Fibroblast of villous mesenchyme (primary cell): ENCODE measurements at regions not wholly inside any gene's neighbourhood (a gene's known extent, or its start where the extent isn't known, plus 50 kb on each side); places are given as distances from the start of the nearest gene placed in this dataset.
A peak's percentile ranks its signal among the peaks of the same experiment; 100 is the strongest.

Source experiments
- DNase-seq: peaks from one replicate; pipeline ENCODE4 v3.0.0-alpha.2; 2010; ENCODE audit warnings: low read depth
- H3K4me3 ChIP-seq: 2 replicates; pipeline ENCODE4 v1.5.1; 2011; ENCODE audit warnings: low read depth, mild to moderate bottlenecking, low read length
- TF ChIP-seq, protein P1 (sequence below): IDR thresholded peaks from 2 replicates; pipeline ENCODE4 v1.5.1; 2012; ENCODE audit warnings: low read depth, mild to moderate bottlenecking, low read length; ENCODE audit not compliant: insufficient read depth

DNA sequence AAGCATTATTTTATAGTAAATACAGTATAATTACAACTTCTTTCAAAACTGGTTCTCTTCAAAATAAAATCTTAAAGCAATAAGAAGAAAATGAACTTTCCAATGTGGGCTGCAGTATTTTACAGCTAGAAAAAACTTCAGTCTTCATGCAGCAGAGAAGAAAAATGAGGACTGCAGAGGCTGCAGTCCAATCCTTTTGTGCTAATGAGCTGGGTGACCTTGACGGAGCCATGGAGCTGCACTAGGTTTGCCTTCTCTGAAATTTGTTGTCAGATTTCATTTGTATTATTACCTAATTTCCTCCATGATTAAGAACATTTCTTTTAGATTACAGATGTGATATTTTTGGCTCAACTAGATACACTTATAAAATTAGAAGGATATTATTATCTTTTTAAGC is 245.2 kb upstream of the ADAMTS3 start:
- no peak for DNase-seq
- TF ChIP-seq, protein P1, sequence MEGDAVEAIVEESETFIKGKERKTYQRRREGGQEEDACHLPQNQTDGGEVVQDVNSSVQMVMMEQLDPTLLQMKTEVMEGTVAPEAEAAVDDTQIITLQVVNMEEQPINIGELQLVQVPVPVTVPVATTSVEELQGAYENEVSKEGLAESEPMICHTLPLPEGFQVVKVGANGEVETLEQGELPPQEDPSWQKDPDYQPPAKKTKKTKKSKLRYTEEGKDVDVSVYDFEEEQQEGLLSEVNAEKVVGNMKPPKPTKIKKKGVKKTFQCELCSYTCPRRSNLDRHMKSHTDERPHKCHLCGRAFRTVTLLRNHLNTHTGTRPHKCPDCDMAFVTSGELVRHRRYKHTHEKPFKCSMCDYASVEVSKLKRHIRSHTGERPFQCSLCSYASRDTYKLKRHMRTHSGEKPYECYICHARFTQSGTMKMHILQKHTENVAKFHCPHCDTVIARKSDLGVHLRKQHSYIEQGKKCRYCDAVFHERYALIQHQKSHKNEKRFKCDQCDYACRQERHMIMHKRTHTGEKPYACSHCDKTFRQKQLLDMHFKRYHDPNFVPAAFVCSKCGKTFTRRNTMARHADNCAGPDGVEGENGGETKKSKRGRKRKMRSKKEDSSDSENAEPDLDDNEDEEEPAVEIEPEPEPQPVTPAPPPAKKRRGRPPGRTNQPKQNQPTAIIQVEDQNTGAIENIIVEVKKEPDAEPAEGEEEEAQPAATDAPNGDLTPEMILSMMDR = no peak
- H3K4me3 ChIP-seq = no peak overlapping the region

- TF ChIP-seq, protein P1 = no peak
- H3K4me3 ChIP-seq = no peak overlapping the region
- DNase-seq = peak; percentile 28
Observed at GRCh38 chr4:72809208-72809607, 240.2 kb upstream of the ADAMTS3 start.

DNA sequence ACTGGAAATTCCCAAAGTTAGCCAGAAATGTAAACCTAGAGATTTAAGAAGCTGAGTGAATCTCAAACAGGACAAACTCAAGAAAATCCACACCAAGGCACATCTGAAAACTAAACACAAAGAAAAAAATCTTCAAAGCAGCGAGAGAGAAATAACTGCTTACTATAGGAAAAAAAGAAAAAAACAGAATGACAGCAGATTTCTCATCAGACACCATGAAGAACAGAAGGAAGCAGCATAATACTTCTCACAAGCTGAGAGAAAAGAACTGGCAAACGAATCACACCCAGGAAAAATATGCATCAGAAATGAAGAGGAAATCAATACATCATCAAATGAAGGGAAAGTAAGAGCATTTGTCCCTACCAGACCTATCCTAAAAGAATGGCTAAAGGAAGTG is 236.3 kb upstream of the ADAMTS3 start:
- no peak for DNase-seq
- no peak overlapping the region for H3K4me3 ChIP-seq
- TF ChIP-seq, protein P1 = no peak

DNA sequence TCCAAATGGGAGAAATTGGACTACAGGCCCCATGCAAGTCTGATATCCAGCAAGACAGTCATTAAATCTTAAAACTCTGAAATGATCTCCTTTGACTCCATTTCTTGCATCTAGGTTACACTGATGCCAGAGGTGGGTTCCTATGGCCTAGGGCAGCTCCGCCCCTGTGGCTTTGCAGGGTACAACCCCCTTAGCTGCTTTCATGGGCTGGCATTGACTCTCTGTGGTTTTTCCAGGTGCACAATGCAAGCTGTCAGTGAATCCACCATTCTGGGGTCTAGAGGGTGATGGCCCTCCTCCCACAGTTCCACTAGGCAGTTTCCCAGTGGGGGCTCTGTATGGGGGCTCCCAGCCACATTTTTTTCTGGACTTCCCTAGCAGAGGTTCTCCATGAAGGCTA is 228.5 kb upstream of the ADAMTS3 start:
- no peak overlapping the region for H3K4me3 ChIP-seq
- TF ChIP-seq, protein P1 = no peak
- DNase-seq = no peak

DNA sequence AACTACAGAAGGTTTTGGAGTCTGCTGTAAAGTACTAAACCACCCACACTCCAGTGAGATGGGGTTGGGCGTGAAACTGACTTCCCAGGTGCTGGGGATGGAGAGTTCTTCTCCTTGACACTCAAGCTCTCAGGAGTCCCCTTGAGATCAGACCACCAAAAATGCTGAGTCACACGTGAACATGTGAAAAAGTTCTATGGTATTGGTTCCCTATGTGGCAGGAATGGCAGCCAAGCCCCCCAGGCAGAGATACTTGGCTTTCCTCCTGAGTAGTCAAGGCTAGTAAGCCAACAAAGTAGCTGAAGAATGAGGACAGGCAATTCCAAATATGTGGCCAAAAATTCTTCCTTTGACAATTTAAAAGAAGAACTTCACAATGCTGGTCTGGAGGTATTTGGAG is 222.0 kb upstream of the ADAMTS3 start:
- DNase-seq = no peak
- H3K4me3 ChIP-seq = no peak overlapping the region
- TF ChIP-seq, protein P1 = no peak

- H3K4me3 ChIP-seq = no peak overlapping the region
- no peak for DNase-seq
- TF ChIP-seq, protein P1 = no peak
Observed at GRCh38 chr4:72786401-72786990, 217.5 kb upstream of the ADAMTS3 start.

GRCh38 chr4:72779241-72779640 is 210.2 kb upstream of the ADAMTS3 start:
- TF ChIP-seq, protein P1 = no peak
- DNase-seq = peak; percentile 77
- H3K4me3 ChIP-seq = no peak overlapping the region
